GM23338 (cell line): ENCODE measurements at regions not wholly inside any gene's neighbourhood (a gene's known extent, or its start where the extent isn't known, plus 50 kb on each side); places are given as distances from the start of the nearest gene placed in this dataset.

Source experiments
- ATAC-seq: fragments of 200-7000 bp; cut with Tn5 transposase; 3 replicates; pipeline ENCODE4 v1.9.1; 2020
- DNase-seq: peaks from one replicate; pipeline ENCODE4 v3.0.0-alpha.2; 2015; ENCODE audit warnings: low spot score
- H2AFZ ChIP-seq: fragments of 200-600 bp; sonication (generic); 2 replicates; pipeline ENCODE4 v1.8.0; 2016; ENCODE audit warnings: antibody characterized with exemption, mild to moderate bottlenecking, moderate library complexity
- H3F3A ChIP-seq: fragments of 200-600 bp; sonication (generic); replicated peaks from 2 replicates; pipeline ENCODE4 v1.8.0; 2017; ENCODE audit warnings: antibody characterized with exemption, mixed run types, low read depth
- H3K27ac ChIP-seq: fragments of 200-600 bp; sonication (generic); 2 replicates; pipeline ENCODE4 v1.6.1; 2016; ENCODE audit warnings: low read depth
- H3K27me3 ChIP-seq: fragments of 200-600 bp; sonication (generic); 2 replicates; pipeline ENCODE4 v1.8.0; 2016; ENCODE audit warnings: mild to moderate bottlenecking, mixed run types, moderate library complexity; ENCODE audit not compliant: insufficient read depth
- H3K36me3 ChIP-seq: fragments of 200-600 bp; sonication (generic); 2 replicates; pipeline ENCODE4 v1.8.0; 2016; ENCODE audit warnings: mild to moderate bottlenecking; ENCODE audit not compliant: insufficient read depth
- H3K4me1 ChIP-seq: fragments of 200-600 bp; sonication (generic); 2 replicates; pipeline ENCODE4 v1.8.0; 2016; ENCODE audit warnings: mild to moderate bottlenecking, moderate library complexity; ENCODE audit not compliant: insufficient read depth
- H3K4me2 ChIP-seq: fragments of 200-600 bp; sonication (generic); 2 replicates; pipeline ENCODE4 v1.7.1; 2017; ENCODE audit warnings: mixed run types
- H3K4me3 ChIP-seq: fragments of 200-600 bp; sonication (generic); 2 replicates; pipeline ENCODE4 v1.6.1; 2016; ENCODE audit warnings: mixed run types
- H3K79me2 ChIP-seq: fragments of 200-600 bp; sonication (generic); replicated peaks from 2 replicates; pipeline ENCODE4 v1.8.0; 2017; ENCODE audit warnings: mild to moderate bottlenecking; ENCODE audit not compliant: insufficient read depth
- H3K9me2 ChIP-seq: fragments of 200-600 bp; sonication (generic); 2 replicates; pipeline ENCODE4 v1.8.0; 2017; ENCODE audit not compliant: insufficient read depth
- H4K20me1 ChIP-seq: fragments of 200-600 bp; sonication (generic); replicated peaks from 2 replicates; pipeline ENCODE4 v1.8.0; 2017; ENCODE audit warnings: mild to moderate bottlenecking; ENCODE audit not compliant: insufficient read depth
- H3K27ac Mint-ChIP-seq: 2 replicates; pipeline ENCODE4 v1.8.0; 2020; ENCODE audit warnings: inconsistent platforms, mild to moderate bottlenecking, moderate library complexity, mixed read lengths
- H3K27me3 Mint-ChIP-seq: 3 replicates; pipeline ENCODE4 v1.8.0; 2022; ENCODE audit warnings: low read depth, mild to moderate bottlenecking, moderate library complexity, mixed read lengths, inconsistent platforms; ENCODE audit not compliant: insufficient read depth, poor library complexity
- H3K36me3 Mint-ChIP-seq: 3 replicates; pipeline ENCODE4 v1.8.0; 2021; ENCODE audit warnings: low read depth, mild to moderate bottlenecking, inconsistent platforms, moderate library complexity, mixed read lengths
- H3K4me1 Mint-ChIP-seq: 3 replicates; pipeline ENCODE4 v1.8.0; 2020; ENCODE audit warnings: mild to moderate bottlenecking, inconsistent platforms, mixed read lengths
- H3K4me3 Mint-ChIP-seq: 3 replicates; pipeline ENCODE4 v1.8.0; 2021; ENCODE audit warnings: moderate library complexity, mild to moderate bottlenecking, inconsistent platforms, mixed read lengths
- H3K9me3 Mint-ChIP-seq: 3 replicates; pipeline ENCODE4 v1.8.0; 2020; ENCODE audit warnings: moderate library complexity, mild to moderate bottlenecking, inconsistent platforms, mixed read lengths
- CREB1 ChIP-seq: fragments of 250-450 bp; sonication (Bioruptor Pico); IDR thresholded peaks from 2 replicates; pipeline ENCODE4 v1.5.0; 2020; ENCODE audit warnings: low read depth, mild to moderate bottlenecking, moderate library complexity
- EZH2 ChIP-seq: fragments of 200-600 bp; sonication (generic); IDR thresholded peaks from one replicate; pipeline ENCODE4 v1.8.0; 2017; ENCODE audit warnings: antibody characterized with exemption, mild to moderate bottlenecking, low read depth; ENCODE audit not compliant: unreplicated experiment
- EZH2phosphoT487 ChIP-seq: fragments of 200-600 bp; sonication (generic); IDR thresholded peaks from one replicate; pipeline ENCODE4 v1.8.1; 2018; ENCODE audit warnings: antibody characterized with exemption; ENCODE audit not compliant: unreplicated experiment
- JUNB ChIP-seq: IDR thresholded peaks from one replicate; pipeline ENCODE4 v1.6.1; 2016; ENCODE audit warnings: antibody characterized with exemption; ENCODE audit not compliant: unreplicated experiment
- STAT1 ChIP-seq: IDR thresholded peaks from one replicate; pipeline ENCODE4 v1.6.1; 2016; ENCODE audit warnings: antibody characterized with exemption; ENCODE audit not compliant: unreplicated experiment
- ZNF114 ChIP-seq: fragments of 250-450 bp; sonication (Bioruptor Pico); IDR thresholded peaks from 2 replicates; pipeline ENCODE4 v1.5.0; 2020; ENCODE audit warnings: mild to moderate bottlenecking, moderate library complexity
- ZNF331 ChIP-seq: fragments of 250-450 bp; sonication (Bioruptor Pico); IDR thresholded peaks from 2 replicates; pipeline ENCODE4 v1.5.0; 2020; ENCODE audit warnings: low read depth, mild to moderate bottlenecking, moderate library complexity
- TF ChIP-seq, protein P1 (sequence below): fragments of 250-450 bp; sonication (Bioruptor Pico); IDR thresholded peaks from 2 replicates; pipeline ENCODE4 v1.5.0; 2020; ENCODE audit warnings: mild to moderate bottlenecking, moderate library complexity
- TF ChIP-seq, protein P2 (sequence below): IDR thresholded peaks from 2 replicates; pipeline ENCODE4 v1.6.1; 2016; ENCODE audit warnings: antibody characterized with exemption

DNA sequence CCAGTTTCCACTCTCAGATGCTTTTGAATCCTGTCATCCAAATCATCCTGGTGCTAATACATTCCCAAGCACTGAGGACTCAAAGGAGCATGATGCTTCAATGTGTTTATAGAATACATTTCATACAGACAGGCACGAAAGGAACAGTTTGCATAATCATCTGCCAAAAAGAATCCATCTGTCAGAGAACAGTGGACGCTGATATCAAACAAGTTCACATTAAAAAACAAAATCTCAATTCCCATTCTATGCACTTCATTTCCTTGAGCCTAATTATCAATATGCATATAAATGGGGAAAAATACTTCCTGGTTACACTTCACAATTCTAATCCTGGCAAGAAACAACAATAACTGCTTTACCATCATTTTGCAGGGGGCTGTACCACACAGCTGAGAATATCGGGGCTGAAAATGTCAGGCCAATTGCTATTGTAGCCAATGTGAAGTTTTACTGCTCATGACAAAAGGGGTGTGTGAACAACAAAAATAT is 125.5 kb upstream of the FAM174A start (continued):
- TF ChIP-seq, protein P1, sequence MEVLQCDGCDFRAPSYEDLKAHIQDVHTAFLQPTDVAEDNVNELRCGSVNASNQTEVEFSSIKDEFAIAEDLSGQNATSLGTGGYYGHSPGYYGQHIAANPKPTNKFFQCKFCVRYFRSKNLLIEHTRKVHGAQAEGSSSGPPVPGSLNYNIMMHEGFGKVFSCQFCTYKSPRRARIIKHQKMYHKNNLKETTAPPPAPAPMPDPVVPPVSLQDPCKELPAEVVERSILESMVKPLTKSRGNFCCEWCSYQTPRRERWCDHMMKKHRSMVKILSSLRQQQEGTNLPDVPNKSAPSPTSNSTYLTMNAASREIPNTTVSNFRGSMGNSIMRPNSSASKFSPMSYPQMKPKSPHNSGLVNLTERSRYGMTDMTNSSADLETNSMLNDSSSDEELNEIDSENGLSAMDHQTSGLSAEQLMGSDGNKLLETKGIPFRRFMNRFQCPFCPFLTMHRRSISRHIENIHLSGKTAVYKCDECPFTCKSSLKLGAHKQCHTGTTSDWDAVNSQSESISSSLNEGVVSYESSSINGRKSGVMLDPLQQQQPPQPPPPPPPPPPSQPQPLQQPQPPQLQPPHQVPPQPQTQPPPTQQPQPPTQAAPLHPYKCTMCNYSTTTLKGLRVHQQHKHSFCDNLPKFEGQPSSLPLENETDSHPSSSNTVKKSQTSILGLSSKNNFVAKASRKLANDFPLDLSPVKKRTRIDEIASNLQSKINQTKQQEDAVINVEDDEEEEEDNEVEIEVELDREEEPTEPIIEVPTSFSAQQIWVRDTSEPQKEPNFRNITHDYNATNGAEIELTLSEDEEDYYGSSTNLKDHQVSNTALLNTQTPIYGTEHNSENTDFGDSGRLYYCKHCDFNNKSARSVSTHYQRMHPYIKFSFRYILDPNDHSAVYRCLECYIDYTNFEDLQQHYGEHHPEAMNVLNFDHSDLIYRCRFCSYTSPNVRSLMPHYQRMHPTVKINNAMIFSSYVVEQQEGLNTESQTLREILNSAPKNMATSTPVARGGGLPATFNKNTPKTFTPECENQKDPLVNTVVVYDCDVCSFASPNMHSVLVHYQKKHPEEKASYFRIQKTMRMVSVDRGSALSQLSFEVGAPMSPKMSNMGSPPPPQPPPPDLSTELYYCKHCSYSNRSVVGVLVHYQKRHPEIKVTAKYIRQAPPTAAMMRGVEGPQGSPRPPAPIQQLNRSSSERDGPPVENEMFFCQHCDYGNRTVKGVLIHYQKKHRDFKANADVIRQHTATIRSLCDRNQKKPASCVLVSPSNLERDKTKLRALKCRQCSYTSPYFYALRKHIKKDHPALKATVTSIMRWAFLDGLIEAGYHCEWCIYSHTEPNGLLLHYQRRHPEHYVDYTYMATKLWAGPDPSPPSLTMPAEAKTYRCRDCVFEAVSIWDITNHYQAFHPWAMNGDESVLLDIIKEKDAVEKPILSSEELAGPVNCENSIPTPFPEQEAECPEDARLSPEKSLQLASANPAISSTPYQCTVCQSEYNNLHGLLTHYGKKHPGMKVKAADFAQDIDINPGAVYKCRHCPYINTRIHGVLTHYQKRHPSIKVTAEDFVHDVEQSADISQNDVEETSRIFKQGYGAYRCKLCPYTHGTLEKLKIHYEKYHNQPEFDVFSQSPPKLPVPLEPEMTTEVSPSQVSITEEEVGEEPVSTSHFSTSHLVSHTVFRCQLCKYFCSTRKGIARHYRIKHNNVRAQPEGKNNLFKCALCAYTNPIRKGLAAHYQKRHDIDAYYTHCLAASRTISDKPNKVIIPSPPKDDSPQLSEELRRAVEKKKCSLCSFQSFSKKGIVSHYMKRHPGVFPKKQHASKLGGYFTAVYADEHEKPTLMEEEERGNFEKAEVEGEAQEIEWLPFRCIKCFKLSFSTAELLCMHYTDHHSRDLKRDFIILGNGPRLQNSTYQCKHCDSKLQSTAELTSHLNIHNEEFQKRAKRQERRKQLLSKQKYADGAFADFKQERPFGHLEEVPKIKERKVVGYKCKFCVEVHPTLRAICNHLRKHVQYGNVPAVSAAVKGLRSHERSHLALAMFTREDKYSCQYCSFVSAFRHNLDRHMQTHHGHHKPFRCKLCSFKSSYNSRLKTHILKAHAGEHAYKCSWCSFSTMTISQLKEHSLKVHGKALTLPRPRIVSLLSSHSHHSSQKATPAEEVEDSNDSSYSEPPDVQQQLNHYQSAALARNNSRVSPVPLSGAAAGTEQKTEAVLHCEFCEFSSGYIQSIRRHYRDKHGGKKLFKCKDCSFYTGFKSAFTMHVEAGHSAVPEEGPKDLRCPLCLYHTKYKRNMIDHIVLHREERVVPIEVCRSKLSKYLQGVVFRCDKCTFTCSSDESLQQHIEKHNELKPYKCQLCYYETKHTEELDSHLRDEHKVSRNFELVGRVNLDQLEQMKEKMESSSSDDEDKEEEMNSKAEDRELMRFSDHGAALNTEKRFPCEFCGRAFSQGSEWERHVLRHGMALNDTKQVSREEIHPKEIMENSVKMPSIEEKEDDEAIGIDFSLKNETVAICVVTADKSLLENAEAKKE (CRISPR knock-in tag): no peak

DNA sequence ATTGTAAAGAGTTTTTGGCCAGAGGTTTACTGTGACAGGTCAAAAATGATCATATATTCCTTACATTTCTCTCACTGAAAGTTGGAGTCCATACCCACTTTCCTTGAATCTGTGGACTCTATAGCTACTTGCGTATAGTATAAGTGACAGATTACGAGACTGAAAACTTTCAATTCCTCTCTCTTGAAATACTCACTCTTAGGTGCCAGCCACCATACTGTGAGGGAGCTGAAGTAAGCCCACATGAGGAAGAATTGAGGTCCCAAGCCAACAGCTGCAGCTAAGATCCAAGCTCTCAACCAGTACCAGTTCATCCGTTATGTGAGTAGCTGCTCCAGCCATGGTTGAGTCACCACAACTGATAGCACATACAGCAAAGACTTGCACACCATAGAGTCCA is 128.1 kb upstream of the FAM174A start:
- H3K9me2 ChIP-seq: no peaks in the 10 kb centered on the region
- no peaks in the 10 kb centered on the region for H3K27me3 Mint-ChIP-seq
- no peaks in the 10 kb centered on the region for H3K36me3 ChIP-seq
- H3K9me3 Mint-ChIP-seq: no peaks in the 10 kb centered on the region
- no peaks in the 10 kb centered on the region for H4K20me1 ChIP-seq
- no peaks in the 10 kb centered on the region for H3K27me3 ChIP-seq
- no peaks in the 10 kb centered on the region; the same call in 1 of the 2 replicates for H3K4me1 ChIP-seq
- no peak overlapping the region for H3K27ac ChIP-seq
- ATAC-seq: no peak
- H3K36me3 Mint-ChIP-seq: no peaks in the 10 kb centered on the region
- H3K4me2 ChIP-seq: no peak overlapping the region
- H3K27ac Mint-ChIP-seq: no peak overlapping the region
- no peak overlapping the region for H3K4me3 Mint-ChIP-seq
- no peaks in the 10 kb centered on the region for H3K79me2 ChIP-seq
- H3F3A ChIP-seq: no peaks in the 10 kb centered on the region
- no peak for DNase-seq
- H3K4me1 Mint-ChIP-seq: no peaks in the 10 kb centered on the region
- no peak overlapping the region for H3K4me3 ChIP-seq
- no peak overlapping the region for H2AFZ ChIP-seq
- TF ChIP-seq, protein P2, sequence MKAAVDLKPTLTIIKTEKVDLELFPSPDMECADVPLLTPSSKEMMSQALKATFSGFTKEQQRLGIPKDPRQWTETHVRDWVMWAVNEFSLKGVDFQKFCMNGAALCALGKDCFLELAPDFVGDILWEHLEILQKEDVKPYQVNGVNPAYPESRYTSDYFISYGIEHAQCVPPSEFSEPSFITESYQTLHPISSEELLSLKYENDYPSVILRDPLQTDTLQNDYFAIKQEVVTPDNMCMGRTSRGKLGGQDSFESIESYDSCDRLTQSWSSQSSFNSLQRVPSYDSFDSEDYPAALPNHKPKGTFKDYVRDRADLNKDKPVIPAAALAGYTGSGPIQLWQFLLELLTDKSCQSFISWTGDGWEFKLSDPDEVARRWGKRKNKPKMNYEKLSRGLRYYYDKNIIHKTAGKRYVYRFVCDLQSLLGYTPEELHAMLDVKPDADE: no peak
- no peak for TF ChIP-seq JUNB
- TF ChIP-seq EZH2phosphoT487: no peak
- no peak for TF ChIP-seq EZH2
- TF ChIP-seq CREB1 (CRISPR knock-in tag): no peak
- no peak for TF ChIP-seq STAT1
- TF ChIP-seq ZNF331 (CRISPR knock-in tag): no peak
- TF ChIP-seq, protein P1 (CRISPR knock-in tag): no peak
- TF ChIP-seq ZNF114: no peak
